ENCODE measurements at regions not wholly inside any gene's neighbourhood (a gene's known extent, or its start where the extent isn't known, plus 50 kb on each side); places are given as distances from the start of the nearest gene placed in this dataset.
"Not testable (repeated sequence)": the region's sequence is repeated elsewhere in the genome, so short reads cannot be mapped to it uniquely, and the experiment has no call there.

- not testable (repeated sequence) for DNase-seq
Observed at GRCh38 chr1:83039091-83039490, 959.8 kb downstream of the TTLL7 start.

- DNase-seq = no peak
Observed at GRCh38 chr1:83034851-83035250, 964.1 kb downstream of the TTLL7 start.

DNA sequence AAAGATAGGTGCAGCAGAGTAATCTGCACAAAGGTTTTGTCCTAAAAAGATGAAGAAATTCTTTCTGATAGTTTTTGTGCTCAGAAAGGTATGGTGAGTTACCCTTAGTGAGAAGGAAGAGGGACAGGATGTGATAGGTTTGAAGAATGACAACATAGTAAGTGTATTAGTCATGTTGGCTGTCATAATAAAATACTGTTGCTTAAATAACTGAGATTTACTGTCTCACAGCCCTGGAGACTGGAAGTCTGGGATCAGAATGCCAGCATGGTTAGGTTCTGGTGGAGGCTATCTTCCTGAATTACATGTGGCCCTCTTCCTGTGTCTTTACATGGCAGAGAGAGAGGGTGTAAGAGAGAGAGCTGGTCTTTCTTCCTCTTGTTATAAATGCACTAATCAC, 965.2 kb downstream of the TTLL7 start:
- DNase-seq = no peak

- DNase-seq = no peak
Observed at GRCh38 chr1:83029916-83030315, 969.0 kb downstream of the TTLL7 start.

DNA sequence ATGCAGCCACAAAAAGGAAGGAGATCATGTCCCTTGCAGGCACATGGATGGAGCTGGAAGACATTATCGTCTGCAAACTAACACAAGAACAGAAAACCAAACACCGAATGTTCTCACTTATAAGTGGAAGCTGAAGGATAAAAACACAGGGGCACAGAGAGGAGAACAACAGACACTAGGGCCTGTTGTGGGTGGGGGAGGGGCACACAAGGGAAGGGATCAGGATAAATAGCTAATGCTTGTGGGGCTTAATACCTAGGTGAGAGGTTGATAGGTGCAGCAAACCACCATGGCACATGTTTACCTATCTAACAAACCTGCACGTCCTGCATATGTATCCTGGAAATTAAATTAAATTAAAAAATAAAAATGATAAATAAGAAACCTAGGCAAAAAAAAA, 969.9 kb downstream of the TTLL7 start:
- DNase-seq = no peak

DNA sequence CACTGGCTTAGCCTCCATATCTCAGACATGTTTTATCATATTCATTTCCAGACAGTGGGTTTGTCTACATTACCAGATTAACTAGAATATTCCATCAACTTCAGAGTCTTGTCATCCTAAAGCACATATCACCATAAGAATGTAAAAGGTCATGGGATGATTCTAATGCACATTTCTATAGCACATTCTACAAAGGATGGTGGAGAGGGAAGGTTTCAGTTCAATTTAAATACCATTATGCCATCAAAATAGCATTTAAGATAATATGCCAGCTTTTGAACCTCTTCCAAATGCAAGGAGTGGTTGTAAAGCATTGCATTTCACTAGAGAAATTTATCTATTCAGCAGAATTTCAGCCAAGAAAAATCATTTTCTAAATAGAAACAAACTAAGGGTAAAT, 970.5 kb downstream of the TTLL7 start:
- no peak for DNase-seq

DNA sequence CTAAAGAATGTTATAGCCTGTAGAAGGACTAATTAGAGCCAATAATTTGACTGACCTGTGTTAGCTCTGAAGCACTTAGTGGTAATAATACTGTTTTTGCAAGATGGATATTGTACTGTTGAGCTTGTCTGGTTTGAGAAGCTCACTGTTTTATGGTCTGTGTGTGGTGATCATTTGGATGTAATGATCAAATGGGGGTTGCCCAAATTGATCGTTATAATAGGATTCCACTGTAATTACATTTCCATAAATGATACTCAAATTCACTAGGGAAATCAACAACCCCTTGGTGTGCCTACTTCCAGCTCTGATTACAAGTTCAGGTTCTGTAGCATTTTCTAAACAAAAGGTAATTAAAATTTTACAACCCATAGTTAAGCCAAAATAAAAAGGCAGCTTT, 971.4 kb downstream of the TTLL7 start:
- DNase-seq = no peak

GRCh38 chr1:83026745-83027144, 972.2 kb downstream of the TTLL7 start:
- no peak for DNase-seq

DNA sequence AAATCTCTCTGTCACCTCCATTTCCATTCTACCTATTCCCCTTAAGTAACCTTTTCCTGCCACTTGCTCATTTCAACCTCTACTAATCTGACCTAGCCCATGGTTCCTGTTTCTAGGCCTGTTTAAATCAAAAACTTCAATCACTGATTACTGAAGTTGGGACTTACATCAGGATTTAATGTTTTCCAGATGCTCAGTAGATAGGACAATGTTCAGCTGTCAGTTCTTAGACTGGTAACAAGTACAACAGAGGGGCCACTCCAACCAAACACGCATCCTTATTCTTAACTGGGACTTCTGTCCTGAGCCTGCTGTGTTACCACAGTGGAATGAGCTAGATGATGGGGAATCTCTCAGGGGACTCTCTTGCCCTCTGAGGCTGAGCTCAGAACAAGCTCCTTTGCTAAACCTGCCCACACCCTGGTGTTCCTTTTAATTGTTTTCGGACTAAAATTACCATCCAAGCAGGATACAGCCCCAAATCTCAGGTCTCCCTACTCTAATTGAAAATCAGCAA, 974.6 kb downstream of the TTLL7 start:
- DNase-seq = no peak

DNA sequence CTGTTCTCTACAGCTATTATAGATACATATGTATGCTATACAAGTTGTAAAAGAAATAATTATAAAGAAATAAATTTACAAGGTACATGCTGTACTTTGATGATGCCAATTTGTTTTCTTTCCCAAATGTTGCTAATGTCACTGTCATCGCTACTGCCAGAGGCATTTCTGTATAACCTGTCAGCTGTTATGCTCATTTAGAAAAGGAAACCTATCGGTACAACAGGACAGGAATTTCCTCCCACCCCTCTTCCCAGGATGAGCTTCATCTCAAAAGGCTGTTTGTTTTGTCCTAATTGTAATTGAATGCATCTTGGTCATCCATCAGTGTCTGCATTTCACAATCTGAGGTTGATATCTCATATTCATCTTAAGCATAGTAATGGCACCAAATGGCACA, 975.7 kb downstream of the TTLL7 start:
- no peak for DNase-seq

DNA sequence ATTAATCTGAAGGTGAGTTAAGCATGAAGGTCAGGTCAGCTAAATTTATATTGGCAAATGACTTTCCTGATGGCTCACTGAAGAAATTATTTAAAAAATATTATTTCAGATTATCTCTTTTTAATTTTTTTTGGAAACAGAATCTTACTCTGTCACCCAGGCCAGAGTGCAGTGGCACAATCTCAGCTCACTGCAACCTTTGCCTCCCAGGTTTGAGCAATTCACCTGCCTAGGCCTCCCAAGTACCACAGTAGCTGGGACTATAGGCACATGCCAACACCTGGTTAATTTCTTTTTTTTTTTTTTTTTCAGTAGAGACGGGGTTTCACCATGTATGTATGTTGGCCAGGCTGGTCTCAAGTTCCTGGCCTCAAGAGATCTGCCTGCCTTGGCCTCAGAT, 976.7 kb downstream of the TTLL7 start:
- no peak for DNase-seq

- DNase-seq = no peak
Observed at GRCh38 chr1:83017701-83018100, 981.2 kb downstream of the TTLL7 start.

DNA sequence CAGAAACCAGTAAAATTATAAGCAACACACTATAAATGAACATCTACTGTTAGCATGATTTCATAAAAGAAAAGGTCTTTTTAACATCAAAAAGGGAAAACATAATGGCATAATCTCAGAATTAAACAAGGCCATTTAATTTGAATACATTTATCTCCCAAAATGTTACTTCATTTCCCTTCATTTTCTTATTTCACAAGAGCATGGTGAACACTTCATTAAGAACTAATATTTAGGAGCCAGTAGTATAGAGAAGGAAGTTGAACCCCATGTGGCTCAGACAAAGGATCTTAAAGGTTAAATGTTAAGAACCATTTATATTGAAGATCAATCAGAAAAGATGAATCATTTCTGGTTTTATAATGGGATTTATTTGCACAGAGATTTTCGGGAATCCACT, 981.7 kb downstream of the TTLL7 start:
- DNase-seq = no peak

- no peak for DNase-seq
Observed at GRCh38 chr1:83016354-83016849, 982.5 kb downstream of the TTLL7 start.

DNA sequence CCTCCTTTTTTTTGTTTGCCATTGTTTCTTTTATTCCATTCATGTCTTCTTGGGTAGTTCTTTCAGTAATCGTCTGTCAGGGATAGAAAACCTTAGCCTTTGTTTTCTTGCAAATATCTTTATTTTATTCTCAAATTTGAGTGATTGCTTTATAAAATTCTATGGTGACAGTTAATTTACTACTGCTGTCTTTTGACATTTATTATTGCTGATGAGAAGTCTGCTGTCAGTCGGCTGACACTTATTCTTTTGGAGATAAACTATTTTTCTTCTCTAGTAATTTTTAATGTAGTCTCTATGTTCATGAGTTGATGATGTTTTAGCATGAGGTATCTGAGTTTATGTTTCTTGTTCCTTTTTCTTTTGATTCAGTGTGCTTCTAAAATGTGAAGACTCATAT, 983.8 kb downstream of the TTLL7 start:
- no peak for DNase-seq

GRCh38 chr1:83012950-83013349, 986.0 kb downstream of the TTLL7 start:
- DNase-seq = no peak

DNA sequence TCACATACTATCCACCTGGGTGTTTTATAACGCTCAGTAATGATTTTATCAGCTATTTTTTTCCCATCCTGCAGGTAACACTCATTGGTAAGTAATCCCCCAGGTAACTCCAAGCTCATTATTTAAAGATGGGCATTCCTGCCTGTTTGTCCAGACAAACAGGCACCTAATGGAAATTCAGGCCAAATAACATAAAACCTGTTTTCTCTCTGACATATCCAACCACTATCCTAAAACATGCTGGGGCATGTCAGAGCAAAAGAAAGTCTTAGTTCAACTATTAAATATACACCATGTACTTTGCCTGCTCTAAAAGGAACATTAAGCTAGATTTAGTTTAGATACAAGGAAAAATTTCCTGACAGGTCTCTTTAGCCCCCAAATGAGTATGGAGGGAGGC, 987.7 kb downstream of the TTLL7 start:
- DNase-seq = no peak

DNA sequence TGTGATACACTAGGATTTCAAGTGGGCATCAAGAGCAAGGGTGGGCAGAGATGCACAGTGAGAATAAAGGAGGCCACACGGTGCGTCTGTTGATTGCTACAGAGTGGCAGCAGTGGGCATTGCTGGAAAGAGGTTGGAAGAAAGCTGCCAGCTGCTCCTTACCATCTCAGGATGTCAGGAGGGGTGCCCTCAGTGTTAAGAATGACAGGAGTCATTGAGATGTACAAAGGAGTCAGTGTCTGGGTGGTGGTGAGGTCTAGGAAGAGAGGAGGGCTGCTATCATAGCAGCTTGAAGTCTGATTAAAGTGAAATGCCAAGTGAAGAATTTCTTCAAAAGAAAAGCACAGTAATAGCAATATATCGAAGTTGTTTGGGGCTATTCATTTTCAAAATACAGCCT, 992.7 kb downstream of the TTLL7 start:
- no peak for DNase-seq

- DNase-seq = no peak
Observed at GRCh38 chr1:83000286-83000685, 998.6 kb downstream of the TTLL7 start.

- no peak for DNase-seq
Observed at GRCh38 chr1:82995951-82996350, 1003.0 kb downstream of the TTLL7 start.

DNA sequence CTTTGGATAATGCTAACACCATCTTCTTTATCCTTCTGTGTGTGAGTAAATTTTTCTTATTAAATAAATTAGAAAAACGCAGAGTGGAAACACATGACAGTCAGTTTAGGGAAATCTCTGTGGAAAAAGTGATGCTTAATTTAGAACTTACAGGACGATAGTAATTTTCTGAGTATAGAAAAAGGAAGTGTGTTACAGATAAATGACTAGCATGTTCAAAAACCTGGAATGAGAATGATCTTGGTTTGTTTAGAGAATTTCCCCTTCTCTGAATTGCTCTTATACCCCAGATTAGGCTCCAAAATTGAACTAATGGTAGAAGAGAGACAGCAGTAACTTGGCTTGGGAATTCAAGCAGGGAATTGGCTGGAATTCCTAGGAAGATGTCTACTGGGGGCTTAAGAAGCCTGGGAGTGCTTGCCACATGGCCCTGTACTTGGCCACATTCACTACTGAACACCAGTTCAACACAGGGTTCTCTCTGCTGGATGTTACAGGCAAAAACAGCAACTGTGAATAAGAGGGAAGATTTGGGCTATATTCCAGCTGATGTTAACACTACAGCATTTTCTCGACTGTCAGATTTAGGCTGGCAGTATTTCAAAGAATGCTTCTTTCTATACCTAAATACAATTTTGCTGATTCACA, 1004.2 kb downstream of the TTLL7 start:
- no peak for DNase-seq

- no peak for DNase-seq
Observed at GRCh38 chr1:82991569-82991968, 1007.4 kb downstream of the TTLL7 start.

DNA sequence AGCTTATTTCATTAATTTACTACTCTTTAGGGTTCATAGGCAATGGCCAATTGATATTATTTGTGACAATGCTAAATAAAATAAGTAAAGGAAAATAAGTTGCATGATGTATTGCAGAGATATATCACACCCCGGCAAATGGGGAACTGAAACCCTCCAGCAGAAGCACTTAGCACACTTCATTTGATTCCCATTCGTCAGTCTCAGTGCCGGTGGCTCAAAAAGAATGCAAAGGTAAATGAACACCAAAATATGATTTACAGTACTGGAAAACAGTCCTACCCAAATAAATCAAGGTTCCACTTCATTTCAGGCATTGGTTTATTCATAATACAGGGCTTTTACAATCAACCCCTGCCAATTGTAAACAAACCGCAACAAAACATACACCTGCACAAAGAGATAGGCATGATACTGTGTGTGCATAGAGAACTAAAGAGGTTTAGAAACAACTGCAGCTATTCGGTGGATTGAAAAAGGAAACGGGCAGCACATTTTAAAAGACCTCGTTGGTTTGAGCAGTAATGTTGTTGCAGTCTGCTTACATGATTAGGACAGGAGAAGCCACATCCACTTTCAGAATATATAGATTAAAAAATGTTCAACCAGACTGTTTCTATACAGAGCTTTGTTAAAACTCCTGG, 1019.2 kb downstream of the TTLL7 start:
- DNase-seq = no peak
